Lower leg skin (tissue), 4 donors: ENCODE measurements at regions not wholly inside any gene's neighbourhood (a gene's known extent, or its start where the extent isn't known, plus 50 kb on each side); places are given as distances from the start of the nearest gene placed in this dataset.

ENCODE experiments used
- DNase-seq, 2 donors: peaks; one replicate each; pipeline ENCODE4 v3.0.0-alpha.2; 2019; ENCODE audit warnings: low spot score in 2 of 2
- H3K4me3 ChIP-seq: fragments of 200-600 bp; sonication (generic); 2 replicates; pipeline ENCODE4 v1.5.1; 2017; ENCODE audit warnings: mild to moderate bottlenecking, low read depth; ENCODE audit not compliant: poor library complexity, severe bottlenecking
- CTCF ChIP-seq, 3 donors: fragments of 450-650 bp; IDR thresholded peaks; one replicate each; pipeline ENCODE4 v1.5.1; 2016; ENCODE audit warnings: antibody characterized with exemption in 3 of 3, mild to moderate bottlenecking in 3 of 3, moderate library complexity in 2 of 3
- POLR2A ChIP-seq, 2 donors: fragments of 450-650 bp; IDR thresholded peaks; one replicate each; pipeline ENCODE4 v1.6.1; 2016 to 2017; ENCODE audit warnings: antibody characterized with exemption in 2 of 2, mild to moderate bottlenecking in 1 of 2, moderate library complexity in 1 of 2
- WGBS, 2 donors: methylation state at CpG; one replicate each; pipeline ENCODE4 v1.1.5; 2018; 5-methylcytosine and 5-hydroxymethylcytosine counted together
- intact Hi-C: fragments of 100-400 bp; cut with DNase I; formaldehyde crosslinking; loops from one replicate; pipeline ENCODE4 v1.15.0; 2023; ENCODE audit warnings: low total_unique reads

- intact Hi-C loops: no loop called here
- no peak for DNase-seq
- TF ChIP-seq POLR2A (IDR thresholded peaks at IDR 0.05): no peak
- TF ChIP-seq CTCF (IDR thresholded peaks at IDR 0.05): no peak
- 61 to 71% methylated on average over 1 of the region's 1 CpG for WGBS, 2 donors
- no peak overlapping the region for H3K4me3 ChIP-seq
Measured at GRCh38 chr4:124290678-124291077, 421.9 kb downstream of the ANKRD50 start.

- WGBS, 2 donors: 97 to 100% methylated on average over 1 of the region's 1 CpG
- intact Hi-C loops: no loop called here
- TF ChIP-seq CTCF (IDR thresholded peaks at IDR 0.05) (no peak), POLR2A (IDR thresholded peaks at IDR 0.05) (no peak)
- no peak for DNase-seq
- no peak overlapping the region for H3K4me3 ChIP-seq
Measured at GRCh38 chr4:124295413-124295812, 417.1 kb downstream of the ANKRD50 start.

- no peak for DNase-seq
- H3K4me3 ChIP-seq: no peak overlapping the region
- intact Hi-C loops: loop anchor here (5.0 kb wide), 1 partner anchor 378 kb away; no protein-coding TSS in a partner anchor
- TF ChIP-seq CTCF (IDR thresholded peaks at IDR 0.05) (no peak), POLR2A (IDR thresholded peaks at IDR 0.05) (no peak)
- WGBS, 2 donors: 51 to 56% methylated on average over 3 of the region's 3 CpGs
Measured at GRCh38 chr4:124304941-124305340, 407.6 kb downstream of the ANKRD50 start.

- DNase-seq: no peak
- intact Hi-C loops: loop anchor here (5.0 kb wide), 1 partner anchor 379 kb away; no protein-coding TSS in a partner anchor
- 95% methylated on average over 1 of the region's 1 CpG for WGBS, 2 donors
- H3K4me3 ChIP-seq: no peak overlapping the region
- TF ChIP-seq POLR2A (IDR thresholded peaks at IDR 0.05): no peak
- TF ChIP-seq CTCF (IDR thresholded peaks at IDR 0.05): no peak
Measured at GRCh38 chr4:124306352-124306751, 406.2 kb downstream of the ANKRD50 start.

- TF ChIP-seq POLR2A (IDR thresholded peaks at IDR 0.05) (no peak), CTCF (IDR thresholded peaks at IDR 0.05) (no peak)
- no peak for DNase-seq
- 82 to 86% methylated on average over 3 of the region's 3 CpGs for WGBS, 2 donors
- H3K4me3 ChIP-seq: no peak overlapping the region
- intact Hi-C loops: loop anchor here (5.0 kb wide), 1 partner anchor 380 kb away; no protein-coding TSS in a partner anchor
Measured at GRCh38 chr4:124307143-124307542, 405.4 kb downstream of the ANKRD50 start.

GRCh38 chr4:124318292-124318691 is 394.2 kb downstream of the ANKRD50 start:
- H3K4me3 ChIP-seq: no peak overlapping the region
- no peak for DNase-seq
- TF ChIP-seq CTCF (IDR thresholded peaks at IDR 0.05) (no peak), POLR2A (IDR thresholded peaks at IDR 0.05) (no peak)
- intact Hi-C loops: no loop called here
- 90 to 97% methylated on average over 1 of the region's 1 CpG for WGBS, 2 donors
